K562 (cell line): ENCODE measurements at regions not wholly inside any gene's neighbourhood (a gene's known extent, or its start where the extent isn't known, plus 50 kb on each side); places are given as distances from the start of the nearest gene placed in this dataset.

Experiments used
- KLF13 ChIP-seq: fragments of 450-650 bp; IDR thresholded peaks from 2 replicates; pipeline ENCODE4 v1.6.1; 2016; ENCODE audit warnings: missing genetic modification characterization, low read depth, mild to moderate bottlenecking, missing compliant biosample characterization, moderate library complexity, borderline replicate concordance
- NCOA4 ChIP-seq: fragments of 450-650 bp; IDR thresholded peaks from 2 replicates; pipeline ENCODE4 v1.6.1; 2018; ENCODE audit warnings: mild to moderate bottlenecking; ENCODE audit not compliant: partially characterized antibody
- NR2C2 ChIP-seq, 2 experiments: fragments of 200-800 bp in 1 of 2; sonication (Bioruptor generic) in 1 of 2; sonication (generic) in 1 of 2; formaldehyde crosslinking in 1 of 2; IDR thresholded peaks; 2 replicates each; pipeline versions ENCODE4 v1.6.1 to v1.8.0; 2016 to 2022; ENCODE audit warnings: mild to moderate bottlenecking in 1 of 2, missing compliant biosample characterization in 1 of 2, missing genetic modification characterization in 1 of 2, missing genetic modification reagents in 1 of 2
- POLR2AphosphoS2 ChIP-seq: IDR thresholded peaks from 2 replicates; pipeline ENCODE4 v1.6.1; 2012; ENCODE audit warnings: low read length, improper control_type of control experiment
- RBM25 ChIP-seq: fragments of 200-400 bp; formaldehyde crosslinking; IDR thresholded peaks from 2 replicates; pipeline ENCODE4 v1.6.1; 2018; ENCODE audit warnings: low read length, low read depth, moderate library complexity; ENCODE audit not compliant: severe bottlenecking
- SIN3A ChIP-seq, 2 experiments: fragments of 150-350 bp in 1 of 2; IDR thresholded peaks; 2 replicates each; pipeline ENCODE4 v1.6.1; 2011 to 2016; ENCODE audit warnings: borderline replicate concordance in 2 of 2, low read depth in 2 of 2, low read length in 2 of 2, mild to moderate bottlenecking in 2 of 2, moderate library complexity in 2 of 2; ENCODE audit not compliant: control insufficient read depth in 1 of 2
- TSC22D4 ChIP-seq: fragments of 450-650 bp; IDR thresholded peaks from 2 replicates; pipeline ENCODE4 v1.6.1; 2016; ENCODE audit warnings: missing genetic modification characterization, missing biosample characterization, control low read depth
- ZBTB8A ChIP-seq: fragments of 450-650 bp; IDR thresholded peaks from 2 replicates; pipeline ENCODE4 v1.6.1; 2018; ENCODE audit warnings: mild to moderate bottlenecking, moderate library complexity; ENCODE audit not compliant: partially characterized antibody
- ZKSCAN3 ChIP-seq: fragments of 250-450 bp; sonication (Bioruptor Pico); IDR thresholded peaks from 2 replicates; pipeline ENCODE4 v1.4.0; 2020
- ZNF175 ChIP-seq: fragments of 200-800 bp; sonication (Bioruptor generic); IDR thresholded peaks from 2 replicates; pipeline ENCODE4 v1.6.1; 2016; ENCODE audit warnings: low read depth, mild to moderate bottlenecking, missing genetic modification characterization, missing compliant biosample characterization
- ZNF696 ChIP-seq: fragments of 250-450 bp; sonication (Bioruptor Pico); conservative IDR thresholded peaks from 2 replicates; pipeline ENCODE4 v1.4.0; 2020; ENCODE audit warnings: mild to moderate bottlenecking, moderate library complexity
- TF ChIP-seq, protein P1 (sequence below), 2 experiments: fragments of 450-650 bp; conservative IDR thresholded peaks; 2 replicates each; pipeline ENCODE4 v1.6.1; 2017; ENCODE audit warnings: mild to moderate bottlenecking in 2 of 2, moderate library complexity in 2 of 2
- TF ChIP-seq, protein P2 (sequence below): fragments of 150-350 bp; conservative IDR thresholded peaks from 2 replicates; pipeline ENCODE4 v1.6.1; 2014; ENCODE audit warnings: low read length
- TF ChIP-seq, protein P3 (sequence below): fragments of 250-450 bp; sonication (Bioruptor Pico); IDR thresholded peaks from 2 replicates; pipeline ENCODE4 v1.8.0; 2022; ENCODE audit warnings: moderate library complexity, mild to moderate bottlenecking, inconsistent platforms

DNA sequence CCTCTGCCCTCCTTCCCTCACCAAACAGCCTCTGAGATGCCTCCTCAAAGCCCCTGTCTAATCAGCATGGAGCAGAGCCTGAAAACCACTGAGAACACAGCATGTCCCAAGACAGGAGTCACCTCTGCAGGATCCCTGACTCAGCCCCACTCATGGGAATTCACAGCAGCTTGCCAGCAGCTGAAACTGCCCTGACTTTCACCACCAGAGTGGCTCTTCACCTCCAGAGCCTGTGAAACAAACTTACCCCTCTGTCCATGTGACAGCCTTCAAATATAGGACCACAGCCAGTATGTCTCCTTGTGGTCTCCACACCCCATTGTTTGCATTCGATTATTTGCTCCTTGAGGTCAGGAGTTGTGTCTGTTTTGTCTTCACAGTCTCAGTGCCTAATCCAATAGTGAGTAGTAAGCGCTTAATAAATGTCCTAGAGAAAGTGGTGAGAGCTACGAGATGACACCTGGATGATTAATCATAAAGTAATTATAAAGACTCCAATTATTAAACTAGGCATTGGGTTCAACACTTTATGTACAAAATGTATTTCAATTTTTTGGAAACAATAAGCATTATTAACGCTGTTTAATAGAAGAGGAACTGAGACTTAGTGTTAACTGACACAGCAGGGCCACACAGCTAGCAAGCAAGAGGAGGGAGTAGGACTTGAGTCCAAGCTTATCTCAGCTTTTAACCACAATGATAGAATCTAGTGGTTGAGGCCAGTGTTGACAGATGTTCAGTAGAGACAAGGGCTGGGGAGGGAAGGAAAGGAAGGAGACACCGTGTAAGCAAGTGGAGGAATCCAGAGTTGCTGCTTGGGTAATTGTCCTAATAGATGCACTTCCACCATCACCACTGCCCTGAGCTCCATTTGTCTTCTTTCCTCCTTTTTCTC lies 358.7 kb upstream of the TNP1 start (continued):
- TF ChIP-seq, protein P1, sequence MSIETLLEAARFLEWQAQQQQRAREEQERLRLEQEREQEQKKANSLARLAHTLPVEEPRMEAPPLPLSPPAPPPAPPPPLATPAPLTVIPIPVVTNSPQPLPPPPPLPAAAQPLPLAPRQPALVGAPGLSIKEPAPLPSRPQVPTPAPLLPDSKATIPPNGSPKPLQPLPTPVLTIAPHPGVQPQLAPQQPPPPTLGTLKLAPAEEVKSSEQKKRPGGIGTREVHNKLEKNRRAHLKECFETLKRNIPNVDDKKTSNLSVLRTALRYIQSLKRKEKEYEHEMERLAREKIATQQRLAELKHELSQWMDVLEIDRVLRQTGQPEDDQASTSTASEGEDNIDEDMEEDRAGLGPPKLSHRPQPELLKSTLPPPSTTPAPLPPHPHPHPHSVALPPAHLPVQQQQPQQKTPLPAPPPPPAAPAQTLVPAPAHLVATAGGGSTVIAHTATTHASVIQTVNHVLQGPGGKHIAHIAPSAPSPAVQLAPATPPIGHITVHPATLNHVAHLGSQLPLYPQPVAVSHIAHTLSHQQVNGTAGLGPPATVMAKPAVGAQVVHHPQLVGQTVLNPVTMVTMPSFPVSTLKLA (conservative IDR thresholded peaks at IDR 0.05): no peak
- TF ChIP-seq NR2C2 (CRISPR knock-in tag; IDR thresholded peaks at IDR 0.05) (no peak), NR2C2 (tag; IDR thresholded peaks at IDR 0.05) (no peak; the same call in 1 of the 2 replicates), RBM25 (no peak), ZBTB8A (no peak), ZKSCAN3 (CRISPR knock-in tag) (no peak), TSC22D4 (tag) (no peak), ZNF175 (no peak), POLR2AphosphoS2 (no peak), KLF13 (no peak), SIN3A (IDR thresholded peaks at IDR 0.05; ENCODE audit: borderline replicate concordance in 2 of 2, control insufficient read depth in 1 of 2, low read depth in 2 of 2, low read length in 2 of 2) (no peak), NCOA4 (no peak), ZNF696 (CRISPR knock-in tag) (no peak)
- TF ChIP-seq, protein P2, sequence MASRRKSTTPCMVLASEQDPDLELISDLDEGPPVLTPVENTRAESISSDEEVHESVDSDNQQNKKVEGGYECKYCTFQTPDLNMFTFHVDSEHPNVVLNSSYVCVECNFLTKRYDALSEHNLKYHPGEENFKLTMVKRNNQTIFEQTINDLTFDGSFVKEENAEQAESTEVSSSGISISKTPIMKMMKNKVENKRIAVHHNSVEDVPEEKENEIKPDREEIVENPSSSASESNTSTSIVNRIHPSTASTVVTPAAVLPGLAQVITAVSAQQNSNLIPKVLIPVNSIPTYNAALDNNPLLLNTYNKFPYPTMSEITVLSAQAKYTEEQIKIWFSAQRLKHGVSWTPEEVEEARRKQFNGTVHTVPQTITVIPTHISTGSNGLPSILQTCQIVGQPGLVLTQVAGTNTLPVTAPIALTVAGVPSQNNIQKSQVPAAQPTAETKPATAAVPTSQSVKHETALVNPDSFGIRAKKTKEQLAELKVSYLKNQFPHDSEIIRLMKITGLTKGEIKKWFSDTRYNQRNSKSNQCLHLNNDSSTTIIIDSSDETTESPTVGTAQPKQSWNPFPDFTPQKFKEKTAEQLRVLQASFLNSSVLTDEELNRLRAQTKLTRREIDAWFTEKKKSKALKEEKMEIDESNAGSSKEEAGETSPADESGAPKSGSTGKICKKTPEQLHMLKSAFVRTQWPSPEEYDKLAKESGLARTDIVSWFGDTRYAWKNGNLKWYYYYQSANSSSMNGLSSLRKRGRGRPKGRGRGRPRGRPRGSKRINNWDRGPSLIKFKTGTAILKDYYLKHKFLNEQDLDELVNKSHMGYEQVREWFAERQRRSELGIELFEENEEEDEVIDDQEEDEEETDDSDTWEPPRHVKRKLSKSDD: no peak
- TF ChIP-seq, protein P3, sequence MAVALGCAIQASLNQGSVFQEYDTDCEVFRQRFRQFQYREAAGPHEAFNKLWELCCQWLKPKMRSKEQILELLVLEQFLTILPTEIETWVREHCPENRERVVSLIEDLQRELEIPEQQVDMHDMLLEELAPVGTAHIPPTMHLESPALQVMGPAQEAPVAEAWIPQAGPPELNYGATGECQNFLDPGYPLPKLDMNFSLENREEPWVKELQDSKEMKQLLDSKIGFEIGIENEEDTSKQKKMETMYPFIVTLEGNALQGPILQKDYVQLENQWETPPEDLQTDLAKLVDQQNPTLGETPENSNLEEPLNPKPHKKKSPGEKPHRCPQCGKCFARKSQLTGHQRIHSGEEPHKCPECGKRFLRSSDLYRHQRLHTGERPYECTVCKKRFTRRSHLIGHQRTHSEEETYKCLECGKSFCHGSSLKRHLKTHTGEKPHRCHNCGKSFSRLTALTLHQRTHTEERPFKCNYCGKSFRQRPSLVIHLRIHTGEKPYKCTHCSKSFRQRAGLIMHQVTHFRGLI (CRISPR knock-in tag): no peak
